SH-SY5Y (cell line): ENCODE measurements at regions not wholly inside any gene's neighbourhood (a gene's known extent, or its start where the extent isn't known, plus 50 kb on each side); places are given as distances from the start of the nearest gene placed in this dataset.

ENCODE experiments used
- GATA2 ChIP-seq: IDR thresholded peaks from 2 replicates; pipeline ENCODE4 v1.6.1; 2011; ENCODE audit warnings: mild to moderate bottlenecking, low read depth, low read length
- GATA3 ChIP-seq: IDR thresholded peaks from 2 replicates; pipeline ENCODE4 v1.6.1; 2011; ENCODE audit warnings: low read depth, mild to moderate bottlenecking, low read length, moderate library complexity

DNA sequence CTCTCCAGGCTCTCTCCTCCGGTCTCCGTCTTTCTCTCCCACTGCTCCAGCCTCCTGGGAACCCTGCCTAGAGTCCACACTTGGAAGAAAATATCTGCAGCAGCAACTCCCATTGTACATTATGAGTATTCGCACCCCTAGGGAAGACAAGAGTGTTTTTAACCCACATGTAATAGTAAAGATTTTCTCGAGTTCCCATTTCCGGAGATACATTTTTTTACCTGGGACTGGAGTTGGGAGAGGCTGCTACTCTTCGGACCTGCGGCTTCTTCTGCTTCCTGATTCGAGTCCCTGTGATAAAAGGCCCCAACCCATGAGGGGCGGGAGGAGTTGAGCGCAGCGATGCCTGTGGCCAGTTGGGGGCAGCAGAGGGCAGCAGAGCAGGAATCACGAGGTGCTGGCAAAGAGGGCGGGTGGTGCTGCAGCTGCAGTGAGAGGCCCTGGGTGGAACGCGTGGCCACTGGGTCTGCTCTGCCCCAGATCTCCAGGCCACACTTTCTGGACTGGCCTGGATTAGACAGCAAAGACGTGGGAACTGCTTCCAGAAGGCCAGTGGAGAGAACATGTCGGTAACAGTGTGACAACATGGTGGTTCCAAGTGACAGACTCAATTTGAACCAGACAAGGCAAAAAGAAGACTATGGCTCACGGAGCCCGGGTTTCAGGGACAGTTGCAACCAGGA, 221.0 kb upstream of the CSF3R start:
- TF ChIP-seq GATA3 = no peak
- TF ChIP-seq GATA2 = no peak
